ENCODE measurements at regions not wholly inside any gene's neighbourhood (a gene's known extent, or its start where the extent isn't known, plus 50 kb on each side); places are given as distances from the start of the nearest gene placed in this dataset.

- TF ChIP-seq CTCF (IDR thresholded peaks at IDR 0.05; ENCODE audit: insufficient read depth, low read length, poor library complexity, severe bottlenecking) (no peak), EZH2phosphoT487 (conservative IDR thresholded peaks at IDR 0.05; ENCODE audit: low read length) (no peak)
These were observed 485.6 kb downstream of the INHBA start for GRCh38 chr7:41217306-41217705.

Data from SU-DHL-6 (cell line).